ENCODE measurements at regions not wholly inside any gene's neighbourhood (a gene's known extent, or its start where the extent isn't known, plus 50 kb on each side); places are given as distances from the start of the nearest gene placed in this dataset.
"Not testable (repeated sequence)": the region's sequence is repeated elsewhere in the genome, so short reads cannot be mapped to it uniquely, and the experiment has no call there.

- Histone ChIP-seq H3K4me2 (ENCODE audit: extremely low read depth, insufficient read depth, low read length) (no peak overlapping the region), H2AFZ (ENCODE audit: low read length) (no peak overlapping the region), H3K36me3 (ENCODE audit: control insufficient read depth, insufficient read depth, low read length) (no peaks in the 10 kb centered on the region), H3K4me1 (ENCODE audit: control insufficient read depth, extremely low read depth, insufficient read depth, low read length) (no peaks in the 10 kb centered on the region), H4K20me1 (ENCODE audit: control insufficient read depth, extremely low read depth, insufficient read depth, low read length) (no peaks in the 10 kb centered on the region), H3K79me2 (ENCODE audit: control insufficient read depth, insufficient read depth, low read length) (no peaks in the 10 kb centered on the region), H3K27ac (ENCODE audit: insufficient read depth, low read length) (no peak overlapping the region), H3K9me3 (ENCODE audit: control insufficient read depth, insufficient read depth, low read depth, low read length) (no peaks in the 10 kb centered on the region), H3K27me3 (ENCODE audit: control insufficient read depth, insufficient read depth, low read length) (no peaks in the 10 kb centered on the region), H3K9ac (ENCODE audit: insufficient read depth, low read length) (no peak overlapping the region), H3K4me3 (replicated peaks in 1 of 4; ENCODE audit: control extremely low read depth in 1 of 4, insufficient read depth in 1 of 4, low read depth in 3 of 4, low read length in 4 of 4) (no peak overlapping the region)
- DNase-seq (ENCODE audit: low read depth in 2 of 2): no peak
- TF ChIP-seq EZH2 (IDR thresholded peaks at IDR 0.05; ENCODE audit: low read length, missing control alignments) (no peak), CTCF (conservative IDR thresholded peaks at IDR 0.05 in 1 of 2, IDR thresholded peaks at IDR 0.05 in 1 of 2; ENCODE audit: low read depth in 1 of 2, low read length in 2 of 2) (no peak)
These were observed 401.9 kb upstream of the IRX2 start for GRCh38 chr5:3153226-3153858.

- Histone ChIP-seq H3K9me3 (ENCODE audit: control insufficient read depth, insufficient read depth, low read depth, low read length) (no peaks in the 10 kb centered on the region), H3K27ac (ENCODE audit: insufficient read depth, low read length) (no peak overlapping the region), H3K4me2 (ENCODE audit: extremely low read depth, insufficient read depth, low read length) (no peak overlapping the region), H3K36me3 (ENCODE audit: control insufficient read depth, insufficient read depth, low read length) (no peaks in the 10 kb centered on the region), H3K4me1 (ENCODE audit: control insufficient read depth, extremely low read depth, insufficient read depth, low read length) (no peaks in the 10 kb centered on the region), H3K9ac (ENCODE audit: insufficient read depth, low read length) (no peak overlapping the region), H3K4me3 (replicated peaks in 1 of 4; ENCODE audit: control extremely low read depth in 1 of 4, insufficient read depth in 1 of 4, low read depth in 3 of 4, low read length in 4 of 4) (no peak overlapping the region), H3K79me2 (ENCODE audit: control insufficient read depth, insufficient read depth, low read length) (no peaks in the 10 kb centered on the region), H2AFZ (ENCODE audit: low read length) (no peak overlapping the region), H4K20me1 (ENCODE audit: control insufficient read depth, extremely low read depth, insufficient read depth, low read length) (no peaks in the 10 kb centered on the region), H3K27me3 (ENCODE audit: control insufficient read depth, insufficient read depth, low read length) (no peaks in the 10 kb centered on the region)
- DNase-seq (ENCODE audit: low read depth in 2 of 2): no peak
- TF ChIP-seq EZH2 (IDR thresholded peaks at IDR 0.05; ENCODE audit: low read length, missing control alignments) (no peak), CTCF (conservative IDR thresholded peaks at IDR 0.05 in 1 of 2, IDR thresholded peaks at IDR 0.05 in 1 of 2; ENCODE audit: low read depth in 1 of 2, low read length in 2 of 2) (no peak)
These were observed 398.4 kb upstream of the IRX2 start for GRCh38 chr5:3149899-3150298.

GRCh38 chr5:3147405-3147804, 395.9 kb upstream of the IRX2 start:
- not testable (repeated sequence) for DNase-seq (ENCODE audit: low read depth in 2 of 2); H3K27me3 ChIP-seq (ENCODE audit: control insufficient read depth, insufficient read depth, low read length); H3K27ac ChIP-seq (ENCODE audit: insufficient read depth, low read length); H3K9ac ChIP-seq (ENCODE audit: insufficient read depth, low read length); H2AFZ ChIP-seq (ENCODE audit: low read length); H3K9me3 ChIP-seq (ENCODE audit: control insufficient read depth, insufficient read depth, low read depth, low read length); H4K20me1 ChIP-seq (ENCODE audit: control insufficient read depth, extremely low read depth, insufficient read depth, low read length); H3K4me2 ChIP-seq (ENCODE audit: extremely low read depth, insufficient read depth, low read length); H3K4me1 ChIP-seq (ENCODE audit: control insufficient read depth, extremely low read depth, insufficient read depth, low read length); H3K36me3 ChIP-seq (ENCODE audit: control insufficient read depth, insufficient read depth, low read length); H3K79me2 ChIP-seq (ENCODE audit: control insufficient read depth, insufficient read depth, low read length); H3K4me3 ChIP-seq (replicated peaks in 1 of 4; ENCODE audit: control extremely low read depth in 1 of 4, insufficient read depth in 1 of 4, low read depth in 3 of 4, low read length in 4 of 4)
